ENCODE measurements at regions not wholly inside any gene's neighbourhood (a gene's known extent, or its start where the extent isn't known, plus 50 kb on each side); places are given as distances from the start of the nearest gene placed in this dataset.

DNA sequence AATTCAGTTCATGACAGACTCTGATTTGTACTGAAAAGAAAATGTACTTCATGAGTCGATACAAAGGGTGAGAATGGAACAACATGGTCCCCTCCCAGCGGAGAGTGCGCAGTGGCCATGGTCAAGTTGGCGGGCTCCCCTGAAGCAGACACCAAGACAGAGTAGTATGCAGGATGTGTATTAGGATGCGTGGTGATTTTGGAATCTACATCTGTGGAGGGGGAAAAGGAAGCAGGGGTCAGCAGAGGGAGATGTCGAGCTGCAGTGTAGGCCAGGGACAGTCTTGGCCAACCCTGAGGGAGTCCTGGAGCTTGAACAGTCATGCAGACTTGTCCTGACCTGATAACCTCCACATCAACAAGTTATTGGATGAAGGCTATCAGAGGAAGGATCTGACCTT is 481.0 kb downstream of the OMA1 start:
- TF ChIP-seq, protein P1, sequence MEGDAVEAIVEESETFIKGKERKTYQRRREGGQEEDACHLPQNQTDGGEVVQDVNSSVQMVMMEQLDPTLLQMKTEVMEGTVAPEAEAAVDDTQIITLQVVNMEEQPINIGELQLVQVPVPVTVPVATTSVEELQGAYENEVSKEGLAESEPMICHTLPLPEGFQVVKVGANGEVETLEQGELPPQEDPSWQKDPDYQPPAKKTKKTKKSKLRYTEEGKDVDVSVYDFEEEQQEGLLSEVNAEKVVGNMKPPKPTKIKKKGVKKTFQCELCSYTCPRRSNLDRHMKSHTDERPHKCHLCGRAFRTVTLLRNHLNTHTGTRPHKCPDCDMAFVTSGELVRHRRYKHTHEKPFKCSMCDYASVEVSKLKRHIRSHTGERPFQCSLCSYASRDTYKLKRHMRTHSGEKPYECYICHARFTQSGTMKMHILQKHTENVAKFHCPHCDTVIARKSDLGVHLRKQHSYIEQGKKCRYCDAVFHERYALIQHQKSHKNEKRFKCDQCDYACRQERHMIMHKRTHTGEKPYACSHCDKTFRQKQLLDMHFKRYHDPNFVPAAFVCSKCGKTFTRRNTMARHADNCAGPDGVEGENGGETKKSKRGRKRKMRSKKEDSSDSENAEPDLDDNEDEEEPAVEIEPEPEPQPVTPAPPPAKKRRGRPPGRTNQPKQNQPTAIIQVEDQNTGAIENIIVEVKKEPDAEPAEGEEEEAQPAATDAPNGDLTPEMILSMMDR (IDR thresholded peaks at IDR 0.05; ENCODE audit: insufficient read depth, missing control alignments) = peak; percentile 32
- no peak for DNase-seq (ENCODE audit: insufficient read length, low spot score)
- FAIRE-seq = no peak

DNA sequence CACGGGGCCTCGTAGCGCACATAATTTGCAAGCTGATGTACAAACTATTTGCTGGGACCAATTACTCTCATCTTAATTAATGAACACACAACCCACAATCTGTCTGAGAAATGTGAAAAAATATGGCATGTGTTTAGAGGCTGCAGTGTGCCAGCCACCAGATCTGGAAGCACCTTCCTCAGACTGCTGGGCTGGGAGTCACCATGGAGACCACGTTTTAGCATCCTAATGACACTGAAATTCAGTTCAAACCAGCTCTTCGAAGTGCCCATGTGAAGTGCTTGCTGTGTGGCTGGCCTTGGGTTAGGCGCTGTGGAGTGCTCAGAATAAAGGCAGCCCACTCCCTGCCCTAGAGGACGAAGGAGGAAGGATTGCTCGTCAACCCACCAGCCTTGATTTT is 482.4 kb downstream of the OMA1 start:
- TF ChIP-seq, protein P1 (IDR thresholded peaks at IDR 0.05; ENCODE audit: insufficient read depth, missing control alignments) = no peak
- FAIRE-seq (no peak), DNase-seq (ENCODE audit: insufficient read length, low spot score) (no peak)

- FAIRE-seq (no peak), DNase-seq (ENCODE audit: insufficient read length, low spot score) (no peak)
- TF ChIP-seq, protein P1 (IDR thresholded peaks at IDR 0.05; ENCODE audit: insufficient read depth, missing control alignments) = no peak
Observed at GRCh38 chr1:58063095-58063494, 483.4 kb downstream of the OMA1 start.

DNA sequence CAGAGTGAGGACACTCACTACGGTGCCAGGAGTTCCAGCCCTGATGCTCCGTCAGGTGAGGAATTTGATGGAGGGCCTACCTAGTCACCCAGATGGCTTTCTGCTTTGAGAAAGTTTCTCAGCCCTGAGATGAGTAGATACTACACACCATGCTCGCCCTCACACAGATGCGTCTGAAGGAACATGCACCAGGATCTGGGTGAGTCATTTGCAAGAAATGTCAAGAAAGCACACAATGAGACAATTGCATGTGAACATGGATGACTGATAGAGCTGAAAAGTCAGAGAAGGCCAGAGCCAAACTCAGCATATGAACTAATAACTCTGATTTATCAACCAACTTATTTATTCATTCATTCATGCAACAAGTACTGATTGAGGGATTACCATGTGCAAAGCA is 483.9 kb downstream of the OMA1 start:
- TF ChIP-seq, protein P1 (IDR thresholded peaks at IDR 0.05; ENCODE audit: insufficient read depth, missing control alignments) = no peak
- no peak for FAIRE-seq
- DNase-seq (ENCODE audit: insufficient read length, low spot score) = no peak

GRCh38 chr1:58060559-58061170 is 485.9 kb downstream of the OMA1 start:
- DNase-seq (ENCODE audit: insufficient read length, low spot score) (no peak), FAIRE-seq (no peak)
- TF ChIP-seq, protein P1 (IDR thresholded peaks at IDR 0.05; ENCODE audit: insufficient read depth, missing control alignments) = no peak

GRCh38 chr1:58059789-58060188 is 486.7 kb downstream of the OMA1 start:
- TF ChIP-seq, protein P1 (IDR thresholded peaks at IDR 0.05; ENCODE audit: insufficient read depth, missing control alignments) = no peak
- DNase-seq (ENCODE audit: insufficient read length, low spot score) (no peak), FAIRE-seq (no peak)

DNA sequence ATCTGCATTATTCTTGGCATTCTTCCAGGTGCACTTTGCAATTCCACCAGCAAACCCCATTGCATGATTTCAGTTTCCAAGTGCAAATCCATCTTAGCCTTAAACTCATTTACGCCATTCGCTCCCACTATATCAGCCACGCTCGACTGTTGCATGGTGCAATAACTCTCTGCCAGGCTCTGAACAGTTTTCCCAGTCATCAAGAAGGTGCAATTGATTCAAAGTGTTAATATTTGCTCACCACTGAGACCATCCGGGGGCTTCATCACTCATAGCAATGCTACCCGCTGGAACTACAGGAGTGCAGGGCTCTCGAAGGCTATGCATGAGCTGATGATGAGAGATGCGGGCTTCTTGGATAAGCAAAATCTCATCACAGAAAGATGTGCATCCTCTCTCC is 488.2 kb downstream of the OMA1 start:
- DNase-seq (ENCODE audit: insufficient read length, low spot score) = no peak
- FAIRE-seq = no peak
- TF ChIP-seq, protein P1 (IDR thresholded peaks at IDR 0.05; ENCODE audit: insufficient read depth, missing control alignments) = no peak

Measured in D721Med (cell line).